ENCODE measurements at regions not wholly inside any gene's neighbourhood (a gene's known extent, or its start where the extent isn't known, plus 50 kb on each side); places are given as distances from the start of the nearest gene placed in this dataset.

DNA sequence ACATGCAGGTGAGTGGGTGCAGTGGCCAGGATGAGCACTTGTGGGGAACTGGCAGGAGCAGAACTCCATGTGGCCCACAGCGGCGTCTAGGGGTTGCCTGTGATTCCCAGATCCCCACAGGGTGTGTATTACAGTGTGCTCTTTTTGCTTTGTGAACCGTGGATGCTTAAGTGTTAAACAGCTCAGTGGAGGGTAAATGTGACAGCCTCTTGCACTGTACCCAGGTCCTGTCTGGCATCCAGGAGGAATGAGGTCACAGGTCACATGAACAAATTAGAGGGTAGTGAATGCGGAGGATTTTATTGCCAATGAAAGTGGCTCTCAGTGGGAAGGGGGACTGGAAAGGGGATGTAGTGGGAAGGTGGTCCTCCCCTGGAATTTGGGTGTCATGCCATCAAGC, 447.8 kb downstream of the SPRY1 start:
- no peak for TF ChIP-seq CTCF (IDR thresholded peaks at IDR 0.05; ENCODE audit: insufficient read depth, low read length, poor library complexity, severe bottlenecking)

DNA sequence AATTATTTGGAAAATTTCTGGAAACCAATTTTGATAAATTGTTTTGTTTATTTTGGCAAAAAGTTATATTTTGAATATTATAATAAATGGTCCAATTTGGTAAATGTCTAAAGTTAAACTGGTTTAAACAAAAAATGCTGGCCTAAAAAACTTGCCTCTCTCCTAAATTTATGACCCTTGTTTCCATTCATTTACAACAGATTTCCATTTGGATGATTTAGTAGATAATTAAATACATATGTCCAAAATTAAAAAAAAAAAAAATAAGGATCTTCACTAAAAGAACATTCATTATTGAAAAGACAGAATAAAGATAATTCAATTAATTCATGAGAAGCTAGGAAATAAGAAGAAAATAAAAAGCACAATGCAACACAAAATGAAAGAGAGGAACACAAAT, 449.5 kb downstream of the SPRY1 start:
- DNase-seq (ENCODE audit: low read depth) = no peak
- no peaks in the 10 kb centered on the region for H3K36me3 ChIP-seq (ENCODE audit: control insufficient read depth, insufficient read depth, low read length)
- H3K27me3 ChIP-seq (ENCODE audit: control insufficient read depth, insufficient read depth, low read length) = no peaks in the 10 kb centered on the region
- TF ChIP-seq CTCF (IDR thresholded peaks at IDR 0.05; ENCODE audit: insufficient read depth, low read length, poor library complexity, severe bottlenecking) = no peak
- H3K4me3 ChIP-seq (ENCODE audit: low read depth, low read length) = no peak overlapping the region

More for the DNA sequence above, 447.8 kb downstream of the SPRY1 start:
- Histone ChIP-seq H3K36me3 (ENCODE audit: control insufficient read depth, insufficient read depth, low read length) (no peaks in the 10 kb centered on the region), H3K27me3 (ENCODE audit: control insufficient read depth, insufficient read depth, low read length) (no peaks in the 10 kb centered on the region), H3K4me3 (ENCODE audit: low read depth, low read length) (no peak overlapping the region)
- no peak for DNase-seq (ENCODE audit: low read depth)

- no peak overlapping the region for H3K4me3 ChIP-seq (ENCODE audit: low read depth, low read length)
- no peak for TF ChIP-seq CTCF (IDR thresholded peaks at IDR 0.05; ENCODE audit: insufficient read depth, low read length, poor library complexity, severe bottlenecking)
- no peak for DNase-seq (ENCODE audit: low read depth)
- no peaks in the 10 kb centered on the region for H3K27me3 ChIP-seq (ENCODE audit: control insufficient read depth, insufficient read depth, low read length)
- no peaks in the 10 kb centered on the region for H3K36me3 ChIP-seq (ENCODE audit: control insufficient read depth, insufficient read depth, low read length)
Observed at GRCh38 chr4:123846561-123846960, 450.0 kb downstream of the SPRY1 start.

GRCh38 chr4:123848606-123849005, 452.0 kb downstream of the SPRY1 start:
- no peak for DNase-seq (ENCODE audit: low read depth)
- Histone ChIP-seq H3K4me3 (ENCODE audit: low read depth, low read length) (no peak overlapping the region), H3K27me3 (ENCODE audit: control insufficient read depth, insufficient read depth, low read length) (no peaks in the 10 kb centered on the region), H3K36me3 (ENCODE audit: control insufficient read depth, insufficient read depth, low read length) (no peaks in the 10 kb centered on the region)
- TF ChIP-seq CTCF (IDR thresholded peaks at IDR 0.05; ENCODE audit: insufficient read depth, low read length, poor library complexity, severe bottlenecking) = no peak

GRCh38 chr4:123849495-123849894, 452.9 kb downstream of the SPRY1 start:
- no peak for DNase-seq (ENCODE audit: low read depth)
- H3K4me3 ChIP-seq (ENCODE audit: low read depth, low read length) = no peak overlapping the region
- TF ChIP-seq CTCF (IDR thresholded peaks at IDR 0.05; ENCODE audit: insufficient read depth, low read length, poor library complexity, severe bottlenecking) = no peak
- no peaks in the 10 kb centered on the region for H3K27me3 ChIP-seq (ENCODE audit: control insufficient read depth, insufficient read depth, low read length)
- no peaks in the 10 kb centered on the region for H3K36me3 ChIP-seq (ENCODE audit: control insufficient read depth, insufficient read depth, low read length)

- no peaks in the 10 kb centered on the region for H3K27me3 ChIP-seq (ENCODE audit: control insufficient read depth, insufficient read depth, low read length)
- no peaks in the 10 kb centered on the region for H3K36me3 ChIP-seq (ENCODE audit: control insufficient read depth, insufficient read depth, low read length)
- DNase-seq (ENCODE audit: low read depth) = no peak
- no peak for TF ChIP-seq CTCF (IDR thresholded peaks at IDR 0.05; ENCODE audit: insufficient read depth, low read length, poor library complexity, severe bottlenecking)
- no peak overlapping the region for H3K4me3 ChIP-seq (ENCODE audit: low read depth, low read length)
Observed at GRCh38 chr4:123851521-123851920, 454.9 kb downstream of the SPRY1 start.
